ENCODE measurements at regions not wholly inside any gene's neighbourhood (a gene's known extent, or its start where the extent isn't known, plus 50 kb on each side); places are given as distances from the start of the nearest gene placed in this dataset.

DNA sequence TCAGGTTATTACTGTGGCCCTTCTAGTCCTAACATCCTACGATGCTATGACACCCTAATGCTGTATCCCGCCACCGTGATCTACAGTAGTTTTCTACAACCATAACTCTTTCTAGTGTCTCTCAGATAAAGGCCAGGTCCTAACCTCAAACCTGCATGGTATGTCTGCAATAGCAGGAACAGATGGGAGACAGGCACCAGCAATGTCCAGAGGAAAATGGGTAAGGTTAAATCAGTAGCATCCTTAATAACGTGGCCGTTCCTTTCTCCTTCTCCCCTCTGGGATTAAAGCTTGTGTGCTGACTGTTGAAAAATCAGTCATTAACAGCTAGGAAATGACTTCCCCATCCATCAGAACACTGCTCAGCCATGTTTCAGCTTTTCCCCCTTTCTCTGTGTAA is 321.9 kb upstream of the NPVF start:
- H3K4me2 ChIP-seq (replicated peaks; ENCODE audit: low read depth, low read length, poor library complexity, severe bottlenecking): no peak overlapping the region
- H4K20me1 ChIP-seq (ENCODE audit: control insufficient read depth, insufficient read depth, low read length, poor library complexity, severe bottlenecking): no peaks in the 10 kb centered on the region
- Mint-ChIP-seq H3K27ac (no peak overlapping the region), H3K9me3 (ENCODE audit: insufficient read depth) (no peaks in the 10 kb centered on the region), H3K27me3 (peaks cover 30% of the 10 kb centered on the region), H3K4me3 (no peak overlapping the region), H3K4me1 (no peaks in the 10 kb centered on the region)
- no peaks in the 10 kb centered on the region for H3K9me3 ChIP-seq (ENCODE audit: control extremely low read depth in 1 of 3, control insufficient read depth in 2 of 3, insufficient read depth in 1 of 3, low read length in 2 of 3)
- WGBS (ENCODE audit: insufficient coverage): 100% methylated on average over 3 of the region's 5 CpGs
- intact Hi-C loops (cut with micrococcal nuclease): no loop called here
- H3K36me3 ChIP-seq (replicated peaks in 1 of 2; ENCODE audit: control extremely low read depth in 1 of 2, control insufficient read depth in 1 of 2, extremely low read depth in 1 of 2, insufficient read depth in 2 of 2, low read length in 1 of 2): no peaks in the 10 kb centered on the region
- no peak for TF ChIP-seq EZH2 (IDR thresholded peaks at IDR 0.05; ENCODE audit: borderline replicate concordance, insufficient read depth, low read depth, low read length, poor library complexity, severe bottlenecking)
- TF ChIP-seq, protein P1, sequence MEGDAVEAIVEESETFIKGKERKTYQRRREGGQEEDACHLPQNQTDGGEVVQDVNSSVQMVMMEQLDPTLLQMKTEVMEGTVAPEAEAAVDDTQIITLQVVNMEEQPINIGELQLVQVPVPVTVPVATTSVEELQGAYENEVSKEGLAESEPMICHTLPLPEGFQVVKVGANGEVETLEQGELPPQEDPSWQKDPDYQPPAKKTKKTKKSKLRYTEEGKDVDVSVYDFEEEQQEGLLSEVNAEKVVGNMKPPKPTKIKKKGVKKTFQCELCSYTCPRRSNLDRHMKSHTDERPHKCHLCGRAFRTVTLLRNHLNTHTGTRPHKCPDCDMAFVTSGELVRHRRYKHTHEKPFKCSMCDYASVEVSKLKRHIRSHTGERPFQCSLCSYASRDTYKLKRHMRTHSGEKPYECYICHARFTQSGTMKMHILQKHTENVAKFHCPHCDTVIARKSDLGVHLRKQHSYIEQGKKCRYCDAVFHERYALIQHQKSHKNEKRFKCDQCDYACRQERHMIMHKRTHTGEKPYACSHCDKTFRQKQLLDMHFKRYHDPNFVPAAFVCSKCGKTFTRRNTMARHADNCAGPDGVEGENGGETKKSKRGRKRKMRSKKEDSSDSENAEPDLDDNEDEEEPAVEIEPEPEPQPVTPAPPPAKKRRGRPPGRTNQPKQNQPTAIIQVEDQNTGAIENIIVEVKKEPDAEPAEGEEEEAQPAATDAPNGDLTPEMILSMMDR (IDR thresholded peaks at IDR 0.05): no peak
- no peak overlapping the region for H3K27ac ChIP-seq (ENCODE audit: low read length in 2 of 2)
- no peak overlapping the region for H3K9ac ChIP-seq (ENCODE audit: low read length)
- ATAC-seq (ENCODE audit: low read depth) (no peak), DNase-seq (no peak)
- ChIA-PET POLR2A (no interaction called here), CTCF (interaction anchor here (0.7 kb wide), 1 partner anchor 290 kb away, joined by 3 read pairs; no protein-coding TSS in a partner anchor)
- peaks cover 0 to 7% (median 2%) of the 10 kb centered on the region in 4 experiments for H3K27me3 ChIP-seq (replicated peaks in 1 of 4; ENCODE audit: control extremely low read depth in 1 of 4, control insufficient read depth in 3 of 4, insufficient read depth in 4 of 4, low read length in 3 of 4)
- no peak overlapping the region for H2AFZ ChIP-seq (ENCODE audit: insufficient read depth, low read depth, low read length, poor library complexity, severe bottlenecking)
- no peaks in the 10 kb centered on the region for H3K79me2 ChIP-seq (ENCODE audit: control insufficient read depth, insufficient read depth, low read length)
- no peak overlapping the region for H3K4me3 ChIP-seq (ENCODE audit: control extremely low read depth in 1 of 5, extremely low read depth in 1 of 5, insufficient read depth in 1 of 5, low read depth in 2 of 5, low read length in 4 of 5)
- H3K4me1 ChIP-seq (ENCODE audit: control insufficient read depth in 2 of 2, insufficient read depth in 2 of 2, low read length in 2 of 2): no peaks in the 10 kb centered on the region

DNA sequence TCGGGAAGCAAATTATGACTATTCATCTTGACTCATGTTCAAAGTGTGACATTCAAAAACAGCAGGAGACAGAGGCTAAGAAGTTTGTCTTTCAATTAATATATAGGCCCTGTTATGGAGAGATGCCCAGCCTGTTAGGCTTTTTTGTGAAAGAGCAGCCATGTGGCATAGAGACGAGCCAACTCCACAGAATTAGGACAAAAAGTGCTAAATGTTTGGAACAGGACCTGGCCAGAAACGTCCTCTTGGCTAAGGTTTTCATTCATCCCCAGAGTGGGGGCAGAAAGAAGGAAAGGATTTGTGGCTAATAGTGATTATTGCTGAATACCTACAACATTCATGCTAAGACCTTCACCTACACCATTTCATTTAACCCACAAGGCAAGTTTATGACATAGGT is 324.7 kb upstream of the NPVF start:
- no peak overlapping the region for H3K27ac Mint-ChIP-seq
- H3K79me2 ChIP-seq (ENCODE audit: control insufficient read depth, insufficient read depth, low read length): no peaks in the 10 kb centered on the region
- H3K9me3 Mint-ChIP-seq (ENCODE audit: insufficient read depth): no peaks in the 10 kb centered on the region
- H3K4me3 ChIP-seq (ENCODE audit: control extremely low read depth in 1 of 5, extremely low read depth in 1 of 5, insufficient read depth in 1 of 5, low read depth in 2 of 5, low read length in 4 of 5): no peak overlapping the region
- no peaks in the 10 kb centered on the region for H3K4me1 ChIP-seq (ENCODE audit: control insufficient read depth in 2 of 2, insufficient read depth in 2 of 2, low read length in 2 of 2)
- no peaks in the 10 kb centered on the region for H3K36me3 ChIP-seq (replicated peaks in 1 of 2; ENCODE audit: control extremely low read depth in 1 of 2, control insufficient read depth in 1 of 2, extremely low read depth in 1 of 2, insufficient read depth in 2 of 2, low read length in 1 of 2)
- ChIA-PET POLR2A (no interaction called here), CTCF (interaction anchor here (1.2 kb wide), 1 partner anchor 9 kb away, joined by 4 read pairs; no protein-coding TSS in a partner anchor)
- ATAC-seq (ENCODE audit: low read depth) (no peak), DNase-seq (no peak)
- H3K4me1 Mint-ChIP-seq: no peaks in the 10 kb centered on the region
- peaks cover 21% of the 10 kb centered on the region for H3K27me3 Mint-ChIP-seq
- H3K9me3 ChIP-seq (ENCODE audit: control extremely low read depth in 1 of 3, control insufficient read depth in 2 of 3, insufficient read depth in 1 of 3, low read length in 2 of 3): no peaks in the 10 kb centered on the region
- H3K27me3 ChIP-seq (replicated peaks in 1 of 4; ENCODE audit: control extremely low read depth in 1 of 4, control insufficient read depth in 3 of 4, insufficient read depth in 4 of 4, low read length in 3 of 4): peaks cover 0 to 4% (median 1%) of the 10 kb centered on the region in 4 experiments
- H3K4me2 ChIP-seq (replicated peaks; ENCODE audit: low read depth, low read length, poor library complexity, severe bottlenecking): no peak overlapping the region
- H3K9ac ChIP-seq (ENCODE audit: low read length): no peak overlapping the region
- intact Hi-C loops (cut with micrococcal nuclease): no loop called here
- no peak overlapping the region for H2AFZ ChIP-seq (ENCODE audit: insufficient read depth, low read depth, low read length, poor library complexity, severe bottlenecking)
- TF ChIP-seq, protein P1 (IDR thresholded peaks at IDR 0.05): no peak
- TF ChIP-seq EZH2 (IDR thresholded peaks at IDR 0.05; ENCODE audit: borderline replicate concordance, insufficient read depth, low read depth, low read length, poor library complexity, severe bottlenecking): no peak
- WGBS (ENCODE audit: insufficient coverage): 100% methylated on average over 1 of the region's 3 CpGs
- H4K20me1 ChIP-seq (ENCODE audit: control insufficient read depth, insufficient read depth, low read length, poor library complexity, severe bottlenecking): no peaks in the 10 kb centered on the region
- no peak overlapping the region for H3K4me3 Mint-ChIP-seq
- H3K27ac ChIP-seq (ENCODE audit: low read length in 2 of 2): no peak overlapping the region
